HG02571 (cell line): ENCODE measurements at regions not wholly inside any gene's neighbourhood (a gene's known extent, or its start where the extent isn't known, plus 50 kb on each side); places are given as distances from the start of the nearest gene placed in this dataset.

ENCODE experiments used
- ATAC-seq: cut with Tn5 transposase; IDR thresholded peaks from one replicate; pipeline ENCODE4 v1.9.1; 2021; ENCODE audit warnings: mild to moderate bottlenecking, moderate library complexity; ENCODE audit not compliant: unreplicated experiment

DNA sequence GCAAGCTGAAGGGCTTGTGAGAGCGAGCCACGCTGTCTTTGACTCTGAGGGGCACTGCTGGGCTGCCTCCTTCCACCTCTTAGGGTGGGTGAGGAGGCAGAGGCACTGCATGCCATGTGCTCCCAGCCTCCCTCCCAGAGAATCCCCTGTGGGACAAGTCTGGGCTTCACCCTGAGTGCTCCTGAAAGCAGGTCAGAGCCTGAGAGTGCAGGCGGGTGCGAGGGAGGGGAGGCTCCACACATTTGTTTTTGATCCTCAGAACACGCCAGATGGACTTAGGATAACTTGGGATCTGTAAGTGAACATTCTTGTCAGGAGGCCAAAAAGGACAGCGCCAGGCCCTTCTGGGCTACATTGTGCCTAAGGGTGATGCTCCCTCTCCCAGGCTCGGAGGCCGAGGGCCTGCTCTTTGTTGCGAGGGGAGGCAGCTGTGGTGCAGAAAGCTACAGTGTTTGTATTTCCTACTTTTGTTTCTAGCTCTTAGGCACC, 155.4 kb downstream of the TMX1 start:
- no peak for ATAC-seq

DNA sequence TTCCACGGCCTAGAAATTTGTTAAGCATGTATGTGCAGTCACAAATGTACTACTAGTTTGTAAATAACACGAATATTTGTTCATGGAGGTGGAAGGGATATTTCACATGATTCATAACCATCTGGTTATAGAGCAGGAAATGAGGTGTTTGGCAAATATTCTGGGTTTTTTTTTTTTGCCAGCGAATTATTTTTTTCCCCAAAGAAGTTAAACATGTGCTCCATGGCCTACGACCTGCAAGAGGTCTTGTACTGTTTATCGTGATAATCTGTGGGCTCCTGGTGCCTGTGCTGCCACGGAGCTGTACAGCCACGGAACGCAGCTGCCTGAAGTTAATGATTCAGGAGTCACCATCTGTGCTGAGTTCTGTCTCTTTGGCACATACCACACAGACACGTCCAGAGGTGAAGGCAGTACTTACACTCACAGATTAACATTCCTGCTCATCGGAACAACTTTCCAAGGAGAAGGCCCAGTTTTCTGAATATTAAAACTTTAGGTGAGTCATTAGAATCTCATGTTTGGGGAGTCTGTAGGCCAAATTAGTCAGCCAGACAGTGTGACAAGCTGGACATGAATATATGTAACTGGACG, 156.3 kb downstream of the TMX1 start:
- ATAC-seq: no peak

DNA sequence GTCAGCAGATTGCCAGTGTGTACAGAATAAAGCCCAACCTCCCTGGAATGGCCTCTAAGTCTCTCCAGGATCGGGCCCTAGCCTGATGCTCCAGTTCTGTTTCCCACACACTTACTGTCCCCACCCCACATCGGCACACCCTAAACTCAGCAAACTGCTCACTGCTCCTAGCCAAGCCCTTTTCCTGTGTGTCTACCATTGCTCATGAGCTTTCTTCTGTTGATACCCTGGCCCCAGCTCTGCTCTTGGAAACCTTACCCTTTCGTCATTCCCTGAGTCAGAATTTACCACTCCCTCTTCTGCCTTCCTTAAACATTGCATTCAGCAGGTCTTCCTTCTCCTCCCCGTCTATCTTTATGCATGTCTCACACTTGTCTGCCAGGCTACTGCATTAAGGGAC, 158.9 kb downstream of the TMX1 start:
- ATAC-seq: no peak

DNA sequence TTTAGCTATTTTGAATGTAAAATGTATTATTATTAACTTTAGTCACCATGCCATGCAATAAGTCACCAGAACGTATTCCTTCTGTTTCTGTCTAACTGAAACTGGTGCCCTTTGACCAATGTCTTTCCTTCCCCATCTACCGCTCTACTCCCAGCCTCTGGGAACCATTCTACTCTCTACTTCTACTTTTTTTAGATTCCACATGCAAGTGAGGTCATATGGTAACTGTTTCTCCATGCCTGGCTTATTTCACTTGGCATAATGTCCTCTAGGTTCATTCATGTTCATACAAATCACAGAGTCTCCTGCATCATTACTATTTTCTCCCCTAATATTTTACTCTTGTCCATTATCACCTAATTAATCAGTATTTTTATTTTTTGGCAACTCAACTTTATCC, 160.1 kb downstream of the TMX1 start:
- no peak for ATAC-seq

DNA sequence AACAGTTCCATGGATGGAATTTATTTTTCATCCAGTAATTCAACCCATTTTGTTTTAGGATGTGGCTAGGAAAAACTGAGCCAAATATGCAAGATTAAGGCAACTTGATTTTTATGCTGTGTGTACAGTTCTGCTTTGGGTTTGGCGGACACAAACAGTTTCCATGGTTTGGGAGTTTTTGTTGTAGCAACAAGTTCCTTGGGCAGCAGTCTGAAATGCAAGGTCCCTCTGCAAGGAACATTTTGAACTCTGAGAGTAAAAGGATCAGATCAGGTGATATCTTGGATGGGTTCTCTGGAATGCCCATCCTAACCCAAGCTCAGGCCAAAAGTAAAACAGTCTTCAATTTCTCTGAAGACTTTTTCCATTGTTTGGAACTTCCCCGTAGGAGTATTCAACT, 161.2 kb downstream of the TMX1 start:
- ATAC-seq: no peak

DNA sequence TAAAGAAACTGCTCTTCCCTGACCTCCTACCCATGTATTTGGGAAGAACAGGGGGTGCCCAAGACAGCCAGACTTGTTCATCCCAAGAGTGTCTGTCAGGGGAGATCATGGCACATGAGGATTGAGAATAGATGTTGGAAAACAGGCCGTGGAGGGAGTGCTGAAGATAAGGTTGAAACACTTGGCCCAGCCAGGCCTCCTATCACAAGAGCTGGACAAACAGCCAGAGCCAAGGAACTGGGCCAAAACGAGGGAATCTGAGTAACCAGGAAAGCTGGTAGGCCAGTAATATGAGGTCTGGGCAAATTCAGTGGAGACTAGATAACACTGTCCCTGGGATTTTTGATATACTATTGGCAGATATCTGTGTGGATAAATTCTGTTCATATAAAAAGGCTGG, 161.7 kb downstream of the TMX1 start:
- no peak for ATAC-seq

DNA sequence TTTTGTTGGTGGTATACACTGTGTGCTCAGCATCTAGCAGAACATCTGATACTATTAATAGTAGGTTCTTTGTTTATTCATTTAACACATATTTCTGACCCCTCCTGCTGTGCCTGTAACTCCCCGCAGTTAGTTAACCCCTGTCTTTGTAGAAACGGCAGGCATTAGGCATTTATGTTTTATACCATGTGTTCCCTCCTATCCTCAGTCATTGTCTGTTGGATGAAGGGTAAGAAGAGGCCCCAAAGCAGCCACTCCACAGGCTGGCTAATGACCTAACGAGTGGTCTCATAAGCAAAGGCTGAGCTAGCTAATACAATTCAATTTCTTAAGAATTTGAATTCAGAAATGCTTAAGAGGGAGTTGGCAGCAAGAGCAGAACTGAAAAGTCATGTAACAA, 170.8 kb downstream of the TMX1 start:
- ATAC-seq: no peak

DNA sequence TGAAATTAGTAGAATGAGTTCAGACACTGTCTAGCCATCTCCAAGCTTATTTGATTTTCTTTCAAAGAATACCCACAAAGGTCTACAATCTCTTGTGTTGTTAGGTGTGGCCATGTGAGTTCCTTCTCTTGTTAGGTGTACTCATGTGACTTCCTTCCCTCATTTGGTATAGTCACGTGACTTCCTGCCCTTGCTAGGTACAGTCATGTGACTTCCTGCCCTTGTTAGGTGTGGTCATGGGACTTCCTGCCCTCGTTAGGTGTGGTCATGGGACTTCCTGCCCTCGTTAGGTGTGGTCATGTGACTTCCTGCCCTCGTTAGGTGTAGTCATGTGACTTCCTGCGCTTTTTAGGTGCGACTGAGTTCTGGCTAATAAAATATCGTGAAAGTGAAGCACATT, 179.6 kb downstream of the TMX1 start:
- no peak for ATAC-seq

DNA sequence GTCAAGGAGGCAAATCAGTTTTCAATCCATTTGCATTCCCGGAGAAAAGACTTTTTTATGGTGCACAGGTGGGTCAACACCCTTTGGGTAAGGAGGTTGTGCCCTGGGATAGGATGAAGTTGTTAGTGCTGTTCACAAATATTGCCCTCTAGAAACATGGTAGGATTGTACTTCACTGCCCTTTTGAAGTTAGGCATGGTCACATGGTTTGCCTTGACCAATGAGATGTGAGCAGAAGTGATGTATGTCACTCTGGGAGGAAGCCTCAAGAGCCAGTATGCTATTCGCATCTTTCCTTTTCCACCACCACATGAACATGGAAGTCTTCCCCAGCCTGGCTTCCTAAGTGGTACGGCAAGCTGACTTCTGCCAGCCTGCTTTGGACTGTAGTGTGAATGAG, 182.7 kb downstream of the TMX1 start:
- no peak for ATAC-seq

DNA sequence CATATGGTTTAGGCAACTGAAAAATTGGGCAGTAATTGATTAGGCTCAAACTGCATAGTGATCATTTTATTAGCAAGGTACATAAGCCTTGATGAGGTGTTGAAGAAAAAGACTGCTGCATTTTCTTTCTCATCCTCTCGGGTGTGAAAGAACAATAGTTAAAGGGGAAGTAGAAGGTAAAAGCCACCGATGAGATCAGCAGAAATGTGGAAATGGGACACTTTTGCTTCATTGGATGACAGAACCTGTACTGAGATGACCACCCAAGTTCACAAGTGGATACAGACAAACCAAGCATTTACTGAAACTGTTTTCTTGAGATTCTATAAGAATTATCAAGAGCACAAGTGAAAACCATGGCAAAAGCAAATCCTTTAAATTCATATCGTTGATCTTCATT, 184.0 kb downstream of the TMX1 start:
- ATAC-seq: no peak

DNA sequence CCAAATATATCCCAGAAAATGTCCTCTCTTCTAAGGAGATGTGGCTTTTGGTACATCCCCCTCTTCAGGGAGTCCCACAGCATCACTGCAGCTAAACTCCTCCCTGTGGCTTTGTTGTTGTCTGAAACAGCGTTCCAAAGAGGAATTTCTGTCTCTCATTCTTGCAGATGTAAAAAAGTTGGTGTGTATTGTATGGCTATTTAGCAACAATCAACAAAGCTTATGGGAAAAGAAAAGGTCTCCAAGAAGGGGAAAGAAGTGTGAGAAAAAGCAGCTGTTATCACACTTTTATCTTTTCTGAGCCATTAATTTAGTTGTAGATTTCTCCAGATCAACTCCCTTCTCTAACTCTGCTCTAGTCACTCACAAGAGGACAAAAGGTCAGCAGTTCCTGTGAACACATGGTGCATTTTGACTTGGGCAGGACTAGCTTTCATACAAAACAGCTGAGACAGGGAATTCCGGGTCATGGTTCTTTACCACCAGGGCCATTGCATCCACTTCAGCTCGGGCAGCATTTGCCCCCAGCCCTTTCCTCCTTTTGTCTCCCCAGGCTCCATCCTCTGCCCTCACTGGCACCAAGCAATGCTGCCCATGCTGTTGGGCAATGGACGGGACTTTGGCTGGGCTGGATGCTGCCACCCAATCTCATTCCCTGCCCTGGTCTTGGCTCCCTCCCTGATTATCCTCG, 184.7 kb downstream of the TMX1 start:
- no peak for ATAC-seq

DNA sequence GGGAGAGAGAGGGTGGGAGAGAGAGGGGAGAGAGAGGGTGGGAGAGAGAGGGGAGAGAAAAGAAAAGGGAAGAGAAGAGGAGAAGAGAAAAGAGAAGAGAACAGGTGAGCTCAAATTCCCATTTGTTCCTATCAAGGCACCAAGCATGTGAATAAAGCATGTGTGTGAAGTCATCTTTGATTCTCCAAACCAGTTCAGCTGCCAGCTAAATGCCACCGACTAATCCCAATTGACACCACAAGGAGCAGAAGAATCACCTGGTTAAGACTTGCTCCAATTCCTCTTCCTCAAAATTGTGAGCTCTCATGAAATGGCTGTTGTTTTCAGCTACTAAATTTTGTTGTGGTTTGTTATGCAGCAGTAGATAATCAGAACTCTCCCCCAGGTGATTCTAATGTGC, 188.9 kb downstream of the TMX1 start:
- ATAC-seq: no peak

DNA sequence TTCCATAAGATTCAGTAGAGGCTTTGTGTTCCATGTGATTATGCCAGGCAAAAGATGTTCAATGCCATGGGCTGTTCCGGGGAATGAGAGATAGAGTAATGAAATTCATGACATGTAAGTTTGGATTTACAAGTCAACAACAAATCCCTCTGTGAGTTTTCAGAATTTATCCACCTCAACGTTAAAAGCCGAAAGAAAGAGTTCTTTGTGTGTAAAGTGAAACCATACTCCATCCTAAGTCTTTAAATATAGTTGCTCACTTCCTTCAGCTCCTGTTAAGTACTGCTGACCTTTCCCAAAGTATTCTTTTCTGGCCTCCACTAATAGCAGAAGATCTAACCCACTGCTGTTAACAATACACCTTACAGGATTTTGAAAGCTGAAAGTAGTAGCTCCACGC, 190.0 kb downstream of the TMX1 start:
- ATAC-seq: no peak

DNA sequence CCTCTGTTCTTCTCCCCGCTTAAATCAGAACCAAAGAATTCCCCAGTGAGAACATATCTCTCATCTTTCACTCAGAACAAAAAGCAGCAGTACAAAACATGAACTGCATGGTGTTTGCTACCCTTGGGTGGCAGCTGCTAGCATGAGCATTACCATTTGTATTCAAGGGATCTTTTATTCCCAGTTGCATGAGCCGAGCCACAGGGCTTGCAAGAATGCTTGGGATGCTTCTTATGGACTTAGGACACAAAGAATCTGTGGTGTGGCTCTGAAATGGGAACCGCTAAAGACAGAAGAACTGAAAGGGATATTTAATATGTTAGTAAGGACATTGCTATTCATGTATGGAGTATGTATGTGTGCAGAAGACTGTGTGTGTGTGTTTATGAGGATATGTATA, 190.6 kb downstream of the TMX1 start:
- ATAC-seq: no peak

DNA sequence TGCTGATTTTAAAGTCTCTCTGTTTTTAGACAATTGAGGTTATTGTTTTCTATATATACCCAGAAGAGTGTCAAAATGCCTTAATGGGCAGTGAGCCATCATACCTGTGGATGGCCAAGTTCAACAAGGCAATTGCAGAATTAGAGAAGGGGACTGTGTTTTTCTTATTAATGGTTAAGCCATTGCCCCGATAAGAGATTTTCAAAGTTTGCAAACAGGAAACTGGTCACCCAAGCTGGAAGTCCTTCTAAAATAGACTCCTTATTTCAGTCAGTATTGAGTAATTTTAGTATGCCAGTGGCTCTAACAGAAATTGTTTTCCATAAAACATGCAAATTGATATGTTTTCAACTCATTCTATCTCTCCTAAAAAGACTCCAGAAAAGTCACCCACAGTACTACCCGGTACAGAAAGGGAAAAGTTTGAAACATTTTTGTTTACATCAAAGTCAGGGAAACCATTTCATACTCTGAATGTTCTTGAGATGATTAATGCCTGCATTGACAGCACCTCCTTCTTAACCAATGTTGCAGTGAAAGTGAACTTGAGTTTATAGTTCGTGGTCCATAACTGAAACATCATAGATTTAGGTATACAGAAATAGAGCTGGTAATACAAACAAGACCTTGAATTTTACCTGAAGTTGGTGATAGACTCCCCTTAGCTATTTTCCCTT, 191.1 kb downstream of the TMX1 start:
- ATAC-seq: no peak

DNA sequence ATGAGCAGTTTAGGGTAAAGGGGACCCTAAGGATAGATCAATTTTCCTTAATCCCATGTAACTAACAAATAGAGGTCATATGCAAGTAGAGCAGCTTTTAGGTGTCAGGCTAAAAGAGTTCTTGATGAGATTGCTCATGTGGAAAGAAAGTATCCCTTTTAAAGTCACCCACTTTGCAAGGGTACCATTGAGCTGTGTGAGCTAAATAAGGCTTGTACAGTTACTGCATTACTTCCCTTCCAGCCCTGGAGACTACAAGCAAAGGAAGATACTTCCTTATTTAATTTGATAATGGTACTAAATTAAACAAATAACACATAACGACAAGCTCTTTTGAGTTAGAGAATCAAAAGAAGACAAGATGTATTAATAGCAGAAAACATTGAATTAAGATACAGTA, 191.7 kb downstream of the TMX1 start:
- ATAC-seq: no peak

DNA sequence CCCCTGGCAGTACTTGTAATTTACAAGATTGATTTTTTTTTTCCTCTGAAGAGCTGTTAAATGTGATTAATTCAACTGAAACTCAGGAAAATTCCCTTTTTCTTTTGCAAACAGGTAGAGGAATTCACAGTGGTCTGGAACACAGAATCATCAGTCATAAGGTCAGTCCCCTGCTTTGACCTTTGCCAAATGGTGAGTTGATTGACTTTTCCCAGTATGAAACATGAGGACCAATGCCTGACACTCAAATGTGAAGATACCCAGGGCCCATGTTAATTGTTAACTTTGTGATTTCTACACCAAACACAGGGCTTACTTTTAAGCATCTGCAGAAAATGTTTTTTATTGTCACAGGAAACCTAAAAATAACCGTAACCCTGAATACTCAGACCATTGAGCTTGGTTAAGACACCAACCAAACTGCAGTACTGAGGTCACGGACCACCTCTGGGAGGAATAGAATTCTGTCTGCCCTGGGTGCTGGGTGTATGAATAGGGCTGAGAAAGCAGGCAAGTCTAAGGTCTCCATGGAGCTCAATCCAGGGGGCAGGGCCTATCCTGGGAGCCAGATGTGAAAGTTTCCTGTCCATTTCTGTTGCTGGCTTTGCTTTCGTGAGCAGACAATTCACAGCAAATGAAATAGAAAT, 192.4 kb downstream of the TMX1 start:
- ATAC-seq: no peak

DNA sequence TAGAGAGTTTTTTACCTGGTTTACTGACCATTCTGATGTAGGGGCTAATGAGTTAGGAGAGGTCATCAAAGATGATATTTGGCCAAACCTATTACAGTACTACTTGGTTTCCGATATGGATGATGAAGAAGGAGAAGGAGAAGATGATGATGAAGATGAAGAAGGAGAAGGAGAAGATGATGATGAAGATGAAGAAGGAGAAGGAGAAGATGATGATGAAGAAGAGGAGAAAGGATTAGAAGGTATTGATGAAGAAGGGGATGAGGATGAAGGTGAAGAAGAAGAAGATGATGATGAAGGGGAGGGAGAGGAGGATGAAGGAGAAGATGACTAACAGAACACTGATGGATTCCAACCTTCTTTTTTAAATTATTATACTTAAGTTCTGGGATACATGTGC, 196.6 kb downstream of the TMX1 start:
- ATAC-seq: no peak

DNA sequence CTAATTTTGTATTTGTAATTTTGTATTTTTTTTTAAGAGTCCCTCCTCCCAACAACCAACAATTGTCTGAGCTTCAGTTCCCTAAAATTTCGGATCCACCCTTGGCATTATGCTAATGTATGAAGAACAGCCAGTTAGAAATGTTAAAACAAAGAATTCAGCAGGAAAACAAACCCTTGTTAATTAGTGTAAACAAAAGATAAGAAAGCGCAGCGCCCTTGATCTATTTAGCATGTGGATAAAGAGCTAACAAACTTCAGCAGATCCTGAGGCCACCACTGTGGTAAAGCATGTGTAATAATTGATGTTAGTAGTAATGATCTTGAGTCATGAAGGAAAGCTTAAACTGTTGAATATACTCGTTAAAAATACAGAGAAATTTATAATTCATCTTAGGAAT, 199.8 kb downstream of the TMX1 start:
- ATAC-seq: no peak

DNA sequence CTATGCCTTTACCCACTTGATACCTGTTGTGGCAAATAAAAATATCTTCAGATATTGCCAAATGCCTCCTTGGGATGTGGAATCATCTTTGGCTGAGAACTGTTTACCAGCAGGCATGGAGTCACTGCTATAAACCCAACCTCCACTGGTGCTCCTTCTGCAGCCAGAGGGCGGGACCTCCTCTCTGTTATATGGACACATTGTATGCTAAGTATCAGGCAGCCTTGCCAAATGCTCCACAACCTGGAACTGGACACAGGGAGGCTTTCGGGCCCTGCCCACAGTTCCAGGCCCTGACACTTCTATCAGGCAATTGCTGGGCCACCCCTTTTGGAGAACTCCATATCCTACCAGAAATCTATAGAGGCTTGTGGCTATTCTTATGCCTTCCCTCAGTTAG, 201.0 kb downstream of the TMX1 start:
- no peak for ATAC-seq

DNA sequence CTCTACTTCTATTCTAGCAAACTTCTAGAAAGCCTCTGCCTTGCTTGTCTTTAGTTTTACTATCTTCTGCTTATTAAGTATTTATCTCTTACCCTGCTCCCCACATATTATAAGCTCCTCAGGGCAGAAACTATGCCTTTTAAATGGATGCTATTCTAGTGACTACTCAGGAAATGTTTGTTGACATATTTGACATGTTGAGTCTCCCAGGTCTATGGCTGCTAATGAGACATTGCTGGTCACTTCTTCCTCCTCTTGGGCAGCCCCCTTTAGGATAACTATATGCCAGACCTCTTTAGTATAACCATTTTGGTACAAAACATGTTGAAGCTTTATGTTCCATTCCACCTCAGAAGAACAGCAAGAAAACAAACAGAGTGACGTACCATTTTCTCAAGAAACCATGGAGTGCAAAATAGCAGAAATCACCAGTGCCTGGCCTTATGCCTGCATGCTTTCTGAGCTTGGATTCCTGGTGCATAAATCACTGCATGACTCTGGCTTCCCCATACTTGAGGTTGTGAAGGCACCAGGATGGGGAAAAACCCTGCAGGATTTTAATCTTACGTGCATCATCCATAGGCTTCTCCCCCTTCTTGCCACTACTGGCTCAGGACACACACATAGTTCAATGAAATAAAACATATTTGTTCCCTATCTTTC, 202.6 kb downstream of the TMX1 start:
- ATAC-seq: no peak
